ENCODE measurements at regions not wholly inside any gene's neighbourhood (a gene's known extent, or its start where the extent isn't known, plus 50 kb on each side); places are given as distances from the start of the nearest gene placed in this dataset.

- TF ChIP-seq CTCF (IDR thresholded peaks at IDR 0.05; ENCODE audit: insufficient read depth, low read length, poor library complexity, severe bottlenecking) (no peak), EZH2phosphoT487 (conservative IDR thresholded peaks at IDR 0.05; ENCODE audit: low read length) (no peak)
- Histone ChIP-seq H3K9me2 (replicated peaks; ENCODE audit: insufficient read depth, low read length) (no peaks in the 10 kb centered on the region), H3K4me2 (ENCODE audit: low read depth, low read length, poor library complexity, severe bottlenecking) (no peak overlapping the region), H3K79me2 (ENCODE audit: insufficient read depth, low read length) (no peaks in the 10 kb centered on the region), H3K36me3 (ENCODE audit: low read length) (no peaks in the 10 kb centered on the region), H4K20me1 (ENCODE audit: low read depth, low read length) (no peaks in the 10 kb centered on the region), H3K27me3 (ENCODE audit: low read length) (no peaks in the 10 kb centered on the region), H3K27ac (ENCODE audit: low read depth, low read length) (no peak overlapping the region), H3F3A (ENCODE audit: insufficient read depth) (no peaks in the 10 kb centered on the region), H3K4me3 (ENCODE audit: insufficient read depth, low read length, poor library complexity, severe bottlenecking) (no peak overlapping the region), H3K9me3 (ENCODE audit: insufficient read depth, low read length) (no peaks in the 10 kb centered on the region), H2AFZ (ENCODE audit: low read depth, low read length, severe bottlenecking) (no peak overlapping the region), H3K9ac (ENCODE audit: low read length) (no peak overlapping the region)
Measured at GRCh38 chr2:228378233-228378632, 196.7 kb upstream of the SPHKAP start.

GRCh38 chr2:228377533-228377932 is 196.0 kb upstream of the SPHKAP start:
- no peaks in the 10 kb centered on the region for H3F3A ChIP-seq (ENCODE audit: insufficient read depth)
- H3K4me3 ChIP-seq (ENCODE audit: insufficient read depth, low read length, poor library complexity, severe bottlenecking) = no peak overlapping the region
- H3K27ac ChIP-seq (ENCODE audit: low read depth, low read length) = no peak overlapping the region
- H3K9ac ChIP-seq (ENCODE audit: low read length) = no peak overlapping the region
- no peaks in the 10 kb centered on the region for H3K9me2 ChIP-seq (replicated peaks; ENCODE audit: insufficient read depth, low read length)
- no peaks in the 10 kb centered on the region for H4K20me1 ChIP-seq (ENCODE audit: low read depth, low read length)
- H2AFZ ChIP-seq (ENCODE audit: low read depth, low read length, severe bottlenecking) = no peak overlapping the region
- H3K4me2 ChIP-seq (ENCODE audit: low read depth, low read length, poor library complexity, severe bottlenecking) = no peak overlapping the region
- H3K79me2 ChIP-seq (ENCODE audit: insufficient read depth, low read length) = no peaks in the 10 kb centered on the region
- H3K27me3 ChIP-seq (ENCODE audit: low read length) = no peaks in the 10 kb centered on the region
- no peak for TF ChIP-seq CTCF (IDR thresholded peaks at IDR 0.05; ENCODE audit: insufficient read depth, low read length, poor library complexity, severe bottlenecking)
- no peak for TF ChIP-seq EZH2phosphoT487 (conservative IDR thresholded peaks at IDR 0.05; ENCODE audit: low read length)
- H3K36me3 ChIP-seq (ENCODE audit: low read length) = no peaks in the 10 kb centered on the region
- H3K9me3 ChIP-seq (ENCODE audit: insufficient read depth, low read length) = no peaks in the 10 kb centered on the region

- Histone ChIP-seq H4K20me1 (ENCODE audit: low read depth, low read length) (no peaks in the 10 kb centered on the region), H3K27me3 (ENCODE audit: low read length) (no peaks in the 10 kb centered on the region), H3K9me2 (replicated peaks; ENCODE audit: insufficient read depth, low read length) (no peaks in the 10 kb centered on the region), H3K9me3 (ENCODE audit: insufficient read depth, low read length) (no peaks in the 10 kb centered on the region), H3K4me3 (ENCODE audit: insufficient read depth, low read length, poor library complexity, severe bottlenecking) (no peak overlapping the region), H3F3A (ENCODE audit: insufficient read depth) (no peaks in the 10 kb centered on the region), H3K36me3 (ENCODE audit: low read length) (no peaks in the 10 kb centered on the region), H2AFZ (ENCODE audit: low read depth, low read length, severe bottlenecking) (no peak overlapping the region), H3K79me2 (ENCODE audit: insufficient read depth, low read length) (no peaks in the 10 kb centered on the region), H3K9ac (ENCODE audit: low read length) (no peak overlapping the region), H3K4me2 (ENCODE audit: low read depth, low read length, poor library complexity, severe bottlenecking) (no peak overlapping the region), H3K27ac (ENCODE audit: low read depth, low read length) (no peak overlapping the region)
- no peak for TF ChIP-seq CTCF (IDR thresholded peaks at IDR 0.05; ENCODE audit: insufficient read depth, low read length, poor library complexity, severe bottlenecking)
Measured at GRCh38 chr2:228374741-228375140, 193.3 kb upstream of the SPHKAP start.

- Histone ChIP-seq H3K9ac (ENCODE audit: low read length) (no peak overlapping the region), H3K36me3 (ENCODE audit: low read length) (no peaks in the 10 kb centered on the region), H3K27ac (ENCODE audit: low read depth, low read length) (no peak overlapping the region), H3F3A (ENCODE audit: insufficient read depth) (no peaks in the 10 kb centered on the region), H3K9me2 (replicated peaks; ENCODE audit: insufficient read depth, low read length) (no peaks in the 10 kb centered on the region), H3K4me3 (ENCODE audit: insufficient read depth, low read length, poor library complexity, severe bottlenecking) (no peak overlapping the region), H3K4me2 (ENCODE audit: low read depth, low read length, poor library complexity, severe bottlenecking) (no peak overlapping the region), H2AFZ (ENCODE audit: low read depth, low read length, severe bottlenecking) (no peak overlapping the region), H3K27me3 (ENCODE audit: low read length) (no peaks in the 10 kb centered on the region), H4K20me1 (ENCODE audit: low read depth, low read length) (no peaks in the 10 kb centered on the region), H3K9me3 (ENCODE audit: insufficient read depth, low read length) (no peaks in the 10 kb centered on the region), H3K79me2 (ENCODE audit: insufficient read depth, low read length) (no peaks in the 10 kb centered on the region)
- TF ChIP-seq EZH2phosphoT487 (conservative IDR thresholded peaks at IDR 0.05; ENCODE audit: low read length) = no peak
- TF ChIP-seq CTCF (IDR thresholded peaks at IDR 0.05; ENCODE audit: insufficient read depth, low read length, poor library complexity, severe bottlenecking) = no peak
Measured at GRCh38 chr2:228373191-228373590, 191.7 kb upstream of the SPHKAP start.
